Fibroblast of lung (primary cell): ENCODE measurements at regions not wholly inside any gene's neighbourhood (a gene's known extent, or its start where the extent isn't known, plus 50 kb on each side); places are given as distances from the start of the nearest gene placed in this dataset.

Experiments
- CTCF ChIP-seq, 2 donors: IDR thresholded peaks in 1 of 2; conservative IDR thresholded peaks in 1 of 2; 1 replicate in 1 of 2; 2 replicates in 1 of 2; pipeline ENCODE4 v1.5.1; 2011 to 2012; ENCODE audit warnings: low read length in 2 of 2, control low read depth in 1 of 2, inconsistent platforms in 1 of 2, low read depth in 1 of 2, mild to moderate bottlenecking in 1 of 2
- EZH2 ChIP-seq: IDR thresholded peaks from 2 replicates; pipeline ENCODE4 v1.5.1; 2012; ENCODE audit warnings: low read length, control low read depth, mild to moderate bottlenecking; ENCODE audit errors: missing control alignments

GRCh38 chr2:67561457-67561965 lies 164.4 kb downstream of the ETAA1 start:
- no peak for TF ChIP-seq CTCF (conservative IDR thresholded peaks at IDR 0.05 in 1 of 2, IDR thresholded peaks at IDR 0.05 in 1 of 2; ENCODE audit: low read depth in 1 of 2, low read length in 2 of 2)
- TF ChIP-seq EZH2 = no peak
